IPS-NIHi7 (cell line): ENCODE measurements at regions not wholly inside any gene's neighbourhood (a gene's known extent, or its start where the extent isn't known, plus 50 kb on each side); places are given as distances from the start of the nearest gene placed in this dataset.
"Not testable (repeated sequence)": the region's sequence is repeated elsewhere in the genome, so short reads cannot be mapped to it uniquely, and the experiment has no call there.

Experiments used
- DNase-seq: peaks from one replicate; pipeline ENCODE4 v3.0.0; 2012; ENCODE audit warnings: mixed read lengths; ENCODE audit errors: extremely low spot score

DNA sequence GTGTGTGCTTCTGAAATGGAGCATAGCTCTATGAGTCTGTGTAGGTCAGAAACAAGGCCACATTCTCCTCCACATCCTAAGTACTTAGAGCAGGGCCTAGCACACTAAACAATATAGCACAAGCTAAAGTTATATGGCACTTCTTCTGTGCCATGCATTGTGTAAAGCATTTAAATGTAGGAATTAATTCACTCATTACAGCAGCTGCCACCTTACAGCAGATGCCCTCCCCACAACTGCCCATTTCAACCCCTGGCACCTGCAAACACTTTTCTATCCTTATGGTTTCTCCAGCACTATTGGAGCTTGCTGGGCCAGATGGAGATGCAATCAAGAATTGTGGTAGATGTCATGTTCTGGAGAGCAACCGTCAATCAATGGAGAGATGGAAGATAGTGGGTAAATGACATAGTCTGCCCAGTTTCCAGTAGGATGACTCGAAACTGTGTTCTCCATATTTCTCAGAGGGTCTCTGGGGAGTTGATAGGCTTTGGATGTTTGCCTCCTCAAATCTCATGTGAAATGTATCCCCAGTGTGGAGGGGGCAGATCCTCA lies 373.7 kb downstream of the DOK5 start:
- no peak for DNase-seq

DNA sequence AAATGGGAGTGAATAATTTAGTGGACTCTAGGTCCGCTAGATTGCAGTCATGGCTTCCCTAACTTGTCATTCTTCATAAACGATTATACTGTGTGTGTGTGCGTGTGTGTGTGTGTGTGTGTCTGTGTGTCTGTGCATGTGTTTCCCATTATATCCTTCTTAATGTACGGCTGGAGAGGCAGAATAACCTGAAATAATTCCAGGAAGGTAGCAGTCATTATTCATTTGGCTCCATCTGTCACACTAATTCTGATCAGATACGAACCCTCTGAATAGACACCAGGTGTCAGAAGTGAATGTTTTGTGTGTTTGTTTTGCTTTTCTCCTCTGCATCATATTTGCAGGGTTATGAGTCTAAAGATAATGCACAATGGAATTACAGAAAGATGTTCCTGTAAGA lies 372.9 kb downstream of the DOK5 start:
- DNase-seq = no peak

DNA sequence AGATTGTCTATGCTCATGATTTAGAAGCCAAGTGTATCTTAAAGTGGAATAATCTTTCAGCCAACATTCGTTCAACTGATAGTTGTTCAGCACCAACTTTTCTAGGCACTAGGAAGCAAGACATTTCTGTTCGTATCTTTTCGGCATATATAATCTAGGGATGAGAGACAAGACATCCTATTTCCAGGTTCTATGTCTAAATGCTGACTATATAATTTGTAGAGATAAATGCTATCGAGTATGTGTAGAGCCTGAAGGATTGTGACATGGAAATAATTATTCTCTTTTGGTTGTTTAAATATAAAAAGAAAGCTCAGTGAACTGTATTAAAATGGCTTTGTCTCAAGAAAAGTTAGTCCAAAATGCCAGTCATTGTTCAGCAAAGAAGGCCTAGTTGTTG lies 371.6 kb downstream of the DOK5 start:
- DNase-seq = no peak

DNA sequence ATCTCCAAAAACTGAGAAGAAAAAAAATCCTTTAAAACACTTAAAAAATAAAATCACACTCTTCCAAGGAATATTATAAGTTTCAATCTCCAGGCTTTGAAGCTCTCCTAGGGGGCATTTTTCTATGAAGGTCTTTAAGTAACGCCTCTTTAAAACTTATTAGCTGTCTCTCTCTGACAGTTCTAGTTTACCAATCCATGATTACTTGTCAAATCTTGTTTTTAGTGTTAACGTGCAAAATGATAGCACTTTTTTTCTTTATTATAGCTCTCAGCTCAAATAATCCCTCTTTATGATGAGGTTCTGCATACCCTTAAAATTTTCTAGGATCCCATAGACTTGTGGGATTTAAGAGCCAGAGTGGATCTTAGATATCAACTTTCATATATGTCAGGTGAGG lies 369.0 kb downstream of the DOK5 start:
- DNase-seq = no peak

DNA sequence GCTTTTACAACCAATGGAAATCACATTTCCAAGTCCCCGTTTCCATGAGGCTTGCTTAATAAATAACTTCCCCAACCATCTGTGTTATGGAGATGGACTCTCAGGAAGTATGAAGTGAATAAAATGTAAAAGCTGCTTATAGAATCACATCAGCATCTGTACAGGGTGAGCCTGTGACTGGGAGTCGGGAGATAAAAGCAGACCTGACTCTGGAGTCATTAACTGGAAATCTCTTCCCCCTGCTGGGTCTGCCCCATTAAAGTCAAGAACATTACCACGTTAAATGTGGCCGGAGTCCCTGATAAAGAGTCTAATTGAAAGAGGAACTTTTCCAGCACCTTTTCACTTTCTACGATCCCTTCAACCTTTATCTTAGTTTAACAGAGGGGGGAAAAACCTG lies 368.5 kb downstream of the DOK5 start:
- DNase-seq = no peak

- DNase-seq = no peak
Measured at GRCh38 chr20:54843431-54843830, 368.0 kb downstream of the DOK5 start.

- DNase-seq = no peak
Measured at GRCh38 chr20:54839224-54839623, 363.8 kb downstream of the DOK5 start.

DNA sequence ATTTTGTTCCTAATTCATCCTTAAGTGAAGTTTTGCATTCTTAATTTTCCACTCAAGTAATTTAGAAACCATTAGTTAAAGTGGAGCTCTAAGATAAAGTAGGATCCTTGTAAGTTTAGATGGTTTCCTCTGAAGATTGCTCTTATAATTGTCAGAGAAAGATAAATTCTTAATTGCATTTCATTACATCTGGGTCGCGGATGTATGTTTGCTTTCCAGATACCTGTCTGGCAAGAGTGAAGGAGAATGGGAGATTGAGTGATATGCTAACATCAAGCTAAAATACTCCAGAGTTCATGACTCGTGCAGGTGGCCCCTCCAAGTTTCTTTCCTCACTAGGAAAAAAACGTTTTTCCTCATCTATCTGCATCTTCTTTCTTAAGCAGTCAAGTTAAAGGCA lies 361.8 kb downstream of the DOK5 start:
- no peak for DNase-seq

- no peak for DNase-seq
Measured at GRCh38 chr20:54822386-54822785, 347.0 kb downstream of the DOK5 start.

- DNase-seq = no peak
Measured at GRCh38 chr20:54820392-54820791, 345.0 kb downstream of the DOK5 start.

DNA sequence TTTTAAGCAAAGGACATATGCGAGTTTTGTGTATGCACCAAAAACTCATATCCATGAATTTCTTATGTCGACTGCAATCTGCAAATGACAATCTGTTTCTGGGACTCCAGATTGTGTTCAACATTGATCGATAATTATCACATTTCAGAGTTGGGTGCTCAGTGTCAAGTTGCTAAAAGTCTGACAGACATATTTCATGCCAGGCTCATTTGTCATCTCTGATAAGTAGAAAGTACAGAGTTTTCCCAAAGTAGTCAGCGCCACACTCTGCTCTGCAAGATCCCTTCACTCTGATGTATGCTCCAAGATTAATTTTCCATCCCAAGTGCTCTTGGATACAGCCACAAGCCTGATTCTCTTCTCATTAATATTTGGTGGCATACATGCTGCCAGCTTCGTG lies 331.1 kb downstream of the DOK5 start:
- no peak for DNase-seq

GRCh38 chr20:54794874-54795273 lies 319.5 kb downstream of the DOK5 start:
- no peak for DNase-seq

GRCh38 chr20:54794110-54794509 lies 318.7 kb downstream of the DOK5 start:
- peak; percentile 8 for DNase-seq

DNA sequence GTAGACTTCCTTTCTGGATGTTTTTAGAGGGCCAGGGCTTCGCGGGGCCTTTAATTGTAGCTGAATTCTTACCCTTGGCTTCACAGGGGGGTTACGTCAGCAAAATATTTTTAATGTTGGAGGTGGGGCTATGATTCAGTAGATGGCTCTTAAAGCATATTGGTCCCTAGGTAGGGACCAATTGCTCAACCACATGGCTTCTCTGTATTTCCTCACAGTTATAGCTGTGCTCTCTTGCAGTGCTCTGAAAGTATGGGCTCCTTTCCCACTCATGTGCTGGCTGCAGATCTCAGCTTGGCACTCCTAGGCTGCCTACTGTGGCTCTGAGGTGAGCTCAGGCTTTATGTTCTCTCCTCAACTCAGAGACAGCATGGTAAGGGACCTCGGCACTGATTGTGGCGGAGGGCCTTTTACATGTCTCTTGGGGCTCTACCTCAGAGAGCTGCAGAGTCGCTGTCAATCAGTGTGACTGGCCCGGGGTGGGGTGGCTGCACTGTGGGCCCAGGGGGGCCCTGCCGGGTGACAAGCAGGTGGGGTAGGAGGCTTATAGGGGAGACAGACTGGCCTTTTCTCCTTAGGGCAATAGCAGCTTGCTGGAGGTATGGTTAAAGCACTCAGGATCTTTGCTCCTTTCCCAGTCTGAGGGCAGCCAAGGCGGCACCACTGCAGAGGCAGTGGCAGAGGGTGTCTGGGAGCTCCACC lies 318.0 kb downstream of the DOK5 start:
- DNase-seq = no peak

- no peak for DNase-seq
Measured at GRCh38 chr20:54792688-54793087, 317.3 kb downstream of the DOK5 start.

- DNase-seq = not testable (repeated sequence)
Measured at GRCh38 chr20:54788260-54788659, 312.9 kb downstream of the DOK5 start.

DNA sequence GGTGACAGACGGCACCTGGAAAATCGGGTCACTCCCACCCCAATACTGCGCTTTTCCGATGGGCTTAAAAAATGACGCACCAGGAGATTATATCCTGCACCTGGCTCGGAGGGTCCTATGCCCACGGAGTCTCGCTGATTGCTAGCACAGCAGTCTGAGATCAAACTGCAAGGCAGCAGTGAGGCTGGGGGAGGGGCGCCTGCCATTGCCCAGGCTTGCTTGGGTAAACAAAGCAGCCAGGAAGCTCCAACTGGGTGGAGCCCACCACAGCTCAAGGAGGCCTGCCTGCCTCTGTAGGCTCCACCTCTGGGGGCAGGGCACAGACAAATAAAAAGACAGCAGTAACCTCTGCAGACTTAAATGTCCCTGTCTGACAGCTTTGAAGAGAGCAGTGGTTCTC lies 307.4 kb downstream of the DOK5 start:
- not testable (repeated sequence) for DNase-seq

DNA sequence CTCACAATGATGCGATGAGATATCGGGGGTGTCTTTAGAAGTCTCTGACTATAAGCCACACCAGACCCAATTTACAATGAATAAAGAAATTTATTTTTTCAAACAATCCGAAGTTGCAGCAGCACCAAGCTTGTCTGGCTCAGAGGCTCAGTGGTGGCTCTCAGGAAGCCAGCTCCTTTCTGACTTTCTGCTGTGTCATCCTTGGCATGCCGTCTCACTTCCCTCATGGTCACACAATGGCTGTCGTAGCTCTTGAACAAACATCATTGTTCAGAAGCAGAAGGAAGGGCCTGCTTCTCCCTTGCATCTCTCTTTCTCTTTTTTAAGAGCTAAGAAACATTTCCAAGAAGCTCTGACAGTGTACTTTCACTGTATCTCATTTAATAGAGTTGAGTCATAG lies 299.0 kb downstream of the DOK5 start:
- DNase-seq = no peak

GRCh38 chr20:54773643-54774000 lies 298.2 kb downstream of the DOK5 start:
- DNase-seq = no peak

DNA sequence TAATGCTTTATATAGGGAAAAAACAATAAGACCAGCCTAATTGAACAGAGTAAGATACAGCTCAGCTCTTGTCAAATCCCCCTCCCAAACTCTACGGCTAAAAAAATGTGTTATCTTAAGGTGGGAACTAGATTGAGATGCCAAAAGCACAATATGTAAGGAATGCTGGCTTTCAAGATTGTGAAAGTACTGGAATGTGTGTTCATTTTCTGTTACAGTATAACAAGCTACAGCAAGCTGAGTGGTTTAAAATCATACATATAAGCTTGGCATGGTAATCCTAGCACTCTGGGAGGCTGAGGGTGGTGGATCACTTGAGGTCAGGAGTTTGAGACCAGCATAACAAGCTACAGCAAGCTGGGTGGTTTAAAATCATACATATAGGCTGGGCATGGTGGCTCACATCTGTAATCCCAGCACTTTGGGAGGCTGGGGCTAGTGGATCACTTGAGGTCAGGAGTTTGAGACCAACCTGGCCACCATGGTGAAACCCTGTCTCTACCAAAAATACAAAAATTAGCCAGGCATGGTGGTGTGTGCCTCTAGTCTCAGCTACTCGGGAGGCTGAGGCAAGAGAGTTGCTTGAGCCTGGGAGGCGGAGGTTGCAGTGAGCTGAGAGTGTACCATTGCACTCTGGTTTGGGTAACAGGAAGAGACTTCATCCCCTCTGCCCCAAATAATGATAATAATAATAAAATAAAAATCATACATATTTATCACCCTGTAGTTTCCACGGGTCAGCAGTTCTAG lies 297.7 kb downstream of the DOK5 start:
- DNase-seq = no peak

DNA sequence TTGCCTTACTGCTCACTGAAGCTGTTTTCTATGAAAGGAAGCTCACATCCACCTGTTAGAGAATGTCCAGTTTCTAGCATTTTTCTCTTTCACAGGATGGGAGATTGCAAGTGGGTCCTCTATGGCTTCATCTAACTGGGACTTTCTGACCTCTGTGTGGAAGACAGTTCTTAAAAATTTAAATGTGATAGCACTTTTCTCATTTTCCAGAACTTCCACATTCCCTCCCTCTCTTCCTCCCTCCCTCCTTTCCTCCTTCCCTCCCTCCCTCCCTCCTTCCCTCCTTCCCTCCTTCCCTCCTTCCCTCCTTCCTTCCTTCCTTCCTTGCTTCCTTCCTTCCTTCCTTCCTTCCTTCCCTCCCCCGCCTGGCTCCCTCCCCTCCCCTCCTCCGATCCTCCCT lies 291.1 kb downstream of the DOK5 start:
- DNase-seq = no peak

- no peak for DNase-seq
Measured at GRCh38 chr20:54763366-54763765, 288.0 kb downstream of the DOK5 start.

- no peak for DNase-seq
Measured at GRCh38 chr20:54759589-54759988, 284.2 kb downstream of the DOK5 start.
